ENCODE measurements at regions not wholly inside any gene's neighbourhood (a gene's known extent, or its start where the extent isn't known, plus 50 kb on each side); places are given as distances from the start of the nearest gene placed in this dataset.

DNA sequence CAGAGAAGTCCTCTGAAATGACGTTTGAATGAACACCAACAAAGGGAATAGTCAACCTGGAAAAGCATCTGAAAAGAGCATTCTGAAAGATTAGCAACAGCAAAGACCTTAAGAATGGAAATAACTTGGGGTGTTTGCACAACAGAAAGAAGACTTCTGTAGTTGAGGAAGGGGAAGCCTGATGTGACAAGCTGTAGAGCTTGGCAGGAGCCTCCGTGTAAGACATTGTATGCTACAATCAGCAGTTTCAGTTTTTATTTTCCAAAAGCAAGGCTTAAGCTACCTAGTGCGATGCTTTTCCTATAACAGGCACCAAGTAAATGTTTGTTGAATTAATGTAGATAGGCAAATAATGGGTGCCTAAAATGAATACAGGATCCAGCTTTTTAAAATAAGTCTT is 484.0 kb downstream of the SPRY1 start:
- no peak overlapping the region for H3K4me3 ChIP-seq (ENCODE audit: low read length in 3 of 3)
- H3K4me1 ChIP-seq (ENCODE audit: control insufficient read depth in 3 of 3, insufficient read depth in 3 of 3, low read length in 3 of 3): no peaks in the 10 kb centered on the region
- H3K9me3 ChIP-seq (ENCODE audit: control insufficient read depth in 3 of 3, low read length in 3 of 3): no peaks in the 10 kb centered on the region
- H3K27ac ChIP-seq (ENCODE audit: low read depth, low read length): no peak overlapping the region
- no peaks in the 10 kb centered on the region for H3K27me3 ChIP-seq (ENCODE audit: control insufficient read depth in 3 of 3, insufficient read depth in 3 of 3, low read length in 3 of 3)
- no peaks in the 10 kb centered on the region for H3K36me3 ChIP-seq (ENCODE audit: control insufficient read depth in 3 of 3, insufficient read depth in 3 of 3, low read length in 3 of 3)
- H3K9ac ChIP-seq (ENCODE audit: low read depth in 1 of 3, low read length in 3 of 3): no peak overlapping the region

DNA sequence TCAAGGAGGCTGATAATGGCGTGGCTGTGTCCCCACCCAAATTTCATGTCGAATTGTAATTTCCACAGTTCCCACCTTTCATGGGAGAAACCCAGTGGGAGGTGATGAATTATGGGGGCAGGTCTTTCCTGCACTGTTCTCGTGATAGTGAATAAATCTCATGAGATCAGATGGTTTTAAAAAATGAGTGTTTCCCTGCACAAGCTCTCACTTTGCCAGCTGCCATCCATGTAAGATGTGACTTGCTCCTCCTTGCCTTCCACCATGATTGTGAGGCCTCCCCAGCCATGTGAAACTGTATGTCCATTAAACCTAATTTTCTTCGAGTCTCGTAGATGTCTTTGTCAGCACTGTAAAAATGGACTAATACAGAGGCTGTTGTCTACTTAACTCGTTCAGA is 488.3 kb downstream of the SPRY1 start:
- no peaks in the 10 kb centered on the region for H3K36me3 ChIP-seq (ENCODE audit: control insufficient read depth in 3 of 3, insufficient read depth in 3 of 3, low read length in 3 of 3)
- no peaks in the 10 kb centered on the region for H3K27me3 ChIP-seq (ENCODE audit: control insufficient read depth in 3 of 3, insufficient read depth in 3 of 3, low read length in 3 of 3)
- no peak overlapping the region for H3K27ac ChIP-seq (ENCODE audit: low read depth, low read length)
- no peak overlapping the region for H3K9ac ChIP-seq (ENCODE audit: low read depth in 1 of 3, low read length in 3 of 3)
- H3K4me1 ChIP-seq (ENCODE audit: control insufficient read depth in 3 of 3, insufficient read depth in 3 of 3, low read length in 3 of 3): no peaks in the 10 kb centered on the region
- no peaks in the 10 kb centered on the region for H3K9me3 ChIP-seq (ENCODE audit: control insufficient read depth in 3 of 3, low read length in 3 of 3)
- H3K4me3 ChIP-seq (ENCODE audit: low read length in 3 of 3): no peak overlapping the region

DNA sequence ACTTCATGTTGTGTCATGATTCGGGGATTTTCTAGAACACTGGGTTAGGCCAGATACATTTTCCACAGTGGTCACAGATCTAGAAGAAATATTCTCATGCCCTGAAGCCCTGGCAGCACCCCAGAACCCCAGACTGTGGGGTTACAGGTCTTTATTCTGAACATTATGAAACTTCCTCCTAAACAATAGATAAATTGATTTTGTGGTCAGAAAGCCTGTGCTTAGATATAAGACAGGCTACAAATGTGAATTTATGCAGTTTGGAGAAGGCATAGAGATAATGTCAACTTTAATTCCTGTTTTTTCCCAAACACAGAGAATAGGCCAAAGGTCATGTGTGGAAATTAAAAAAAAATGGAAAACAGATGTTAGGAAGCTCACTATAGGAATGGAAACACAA is 492.9 kb downstream of the SPRY1 start:
- Histone ChIP-seq H3K27ac (ENCODE audit: low read depth, low read length) (no peak overlapping the region), H3K4me1 (ENCODE audit: control insufficient read depth in 3 of 3, insufficient read depth in 3 of 3, low read length in 3 of 3) (peaks cover 3 to 9% (median 7%) of the 10 kb centered on the region in 3 donors), H3K36me3 (ENCODE audit: control insufficient read depth in 3 of 3, insufficient read depth in 3 of 3, low read length in 3 of 3) (no peaks in the 10 kb centered on the region), H3K9ac (ENCODE audit: low read depth in 1 of 3, low read length in 3 of 3) (no peak overlapping the region), H3K9me3 (ENCODE audit: control insufficient read depth in 3 of 3, low read length in 3 of 3) (no peaks in the 10 kb centered on the region), H3K27me3 (ENCODE audit: control insufficient read depth in 3 of 3, insufficient read depth in 3 of 3, low read length in 3 of 3) (no peaks in the 10 kb centered on the region), H3K4me3 (ENCODE audit: low read length in 3 of 3) (no peak overlapping the region)

DNA sequence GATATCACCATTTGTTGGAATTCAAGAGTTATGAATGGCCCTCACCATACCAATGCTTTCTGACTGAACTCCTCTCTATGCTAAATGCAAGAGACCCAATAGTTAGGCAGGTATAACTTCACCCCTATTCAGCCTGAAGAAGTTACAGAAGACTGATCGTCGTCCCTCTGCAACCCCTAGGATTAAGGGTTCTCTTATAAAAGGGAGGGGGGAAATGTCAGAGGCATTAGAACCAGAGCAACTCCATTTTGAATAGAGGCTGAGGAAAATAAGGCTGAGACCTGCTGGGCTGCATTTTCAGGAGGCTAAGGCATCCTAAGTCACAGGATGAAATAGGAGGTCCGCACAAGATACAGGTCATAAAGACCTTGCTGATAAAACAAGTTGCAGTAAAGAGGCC is 494.3 kb downstream of the SPRY1 start:
- Histone ChIP-seq H3K36me3 (ENCODE audit: control insufficient read depth in 3 of 3, insufficient read depth in 3 of 3, low read length in 3 of 3) (no peaks in the 10 kb centered on the region), H3K9ac (ENCODE audit: low read depth in 1 of 3, low read length in 3 of 3) (no peak overlapping the region), H3K27ac (ENCODE audit: low read depth, low read length) (no peak overlapping the region), H3K4me3 (ENCODE audit: low read length in 3 of 3) (no peak overlapping the region), H3K9me3 (ENCODE audit: control insufficient read depth in 3 of 3, low read length in 3 of 3) (no peaks in the 10 kb centered on the region), H3K4me1 (ENCODE audit: control insufficient read depth in 3 of 3, insufficient read depth in 3 of 3, low read length in 3 of 3) (peaks cover 3 to 9% (median 7%) of the 10 kb centered on the region in 3 donors), H3K27me3 (ENCODE audit: control insufficient read depth in 3 of 3, insufficient read depth in 3 of 3, low read length in 3 of 3) (no peaks in the 10 kb centered on the region)

DNA sequence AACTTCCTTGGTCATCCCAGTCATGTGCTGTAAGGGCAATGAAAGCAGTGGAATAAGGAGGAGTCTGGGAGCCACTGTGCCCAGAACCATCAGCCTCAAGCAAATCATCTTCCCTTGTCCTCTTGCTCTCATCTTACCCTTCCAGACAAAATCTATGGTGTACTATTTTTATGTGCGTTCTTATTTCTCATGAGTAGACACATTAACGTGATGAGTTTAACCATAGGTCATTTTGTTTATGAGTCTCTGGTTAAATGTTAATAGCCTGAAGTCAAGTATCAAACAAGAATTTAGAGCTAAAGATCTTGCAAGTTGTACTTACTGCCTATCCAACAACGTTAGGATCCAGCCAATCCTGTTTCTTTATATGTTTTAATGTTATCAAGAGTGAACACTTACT is 495.3 kb downstream of the SPRY1 start:
- Histone ChIP-seq H3K9ac (ENCODE audit: low read depth in 1 of 3, low read length in 3 of 3) (no peak overlapping the region), H3K27me3 (ENCODE audit: control insufficient read depth in 3 of 3, insufficient read depth in 3 of 3, low read length in 3 of 3) (no peaks in the 10 kb centered on the region), H3K27ac (ENCODE audit: low read depth, low read length) (no peak overlapping the region), H3K4me3 (ENCODE audit: low read length in 3 of 3) (no peak overlapping the region), H3K9me3 (ENCODE audit: control insufficient read depth in 3 of 3, low read length in 3 of 3) (no peaks in the 10 kb centered on the region), H3K4me1 (ENCODE audit: control insufficient read depth in 3 of 3, insufficient read depth in 3 of 3, low read length in 3 of 3) (peaks cover 3 to 13% (median 9%) of the 10 kb centered on the region in 3 donors), H3K36me3 (ENCODE audit: control insufficient read depth in 3 of 3, insufficient read depth in 3 of 3, low read length in 3 of 3) (no peaks in the 10 kb centered on the region)

DNA sequence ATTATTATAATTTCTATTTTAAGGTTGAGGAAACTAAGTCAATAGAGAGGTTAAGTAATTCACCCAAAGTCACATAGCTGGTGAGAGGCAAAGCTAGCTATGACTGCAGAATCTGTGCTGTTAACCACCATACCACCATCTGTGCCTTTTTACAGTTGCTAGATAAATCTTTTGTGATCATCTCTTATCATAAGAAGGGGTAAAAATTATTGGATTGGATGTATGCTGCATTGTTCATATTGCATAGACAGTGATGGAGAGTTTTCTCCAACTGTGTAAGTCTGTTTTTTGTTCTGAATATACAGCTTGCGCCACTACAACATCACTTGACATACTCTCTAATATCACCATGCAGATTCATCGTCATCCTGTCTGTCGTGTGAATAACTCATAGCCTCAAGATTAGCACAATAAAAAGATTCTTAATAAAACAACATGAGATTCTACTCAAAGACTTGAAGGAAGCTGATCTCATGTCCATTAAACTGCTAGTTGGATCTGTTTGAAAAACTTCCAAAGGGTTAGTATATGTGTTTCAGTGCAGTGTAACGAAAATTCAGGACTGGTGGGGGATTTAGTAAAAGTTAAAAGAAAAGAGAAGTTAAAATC is 495.9 kb downstream of the SPRY1 start:
- Histone ChIP-seq H3K27me3 (ENCODE audit: control insufficient read depth in 3 of 3, insufficient read depth in 3 of 3, low read length in 3 of 3) (no peaks in the 10 kb centered on the region), H3K4me3 (ENCODE audit: low read length in 3 of 3) (no peak overlapping the region), H3K4me1 (ENCODE audit: control insufficient read depth in 3 of 3, insufficient read depth in 3 of 3, low read length in 3 of 3) (peaks cover 3 to 14% (median 9%) of the 10 kb centered on the region in 3 donors), H3K9ac (ENCODE audit: low read depth in 1 of 3, low read length in 3 of 3) (no peak overlapping the region), H3K9me3 (ENCODE audit: control insufficient read depth in 3 of 3, low read length in 3 of 3) (no peaks in the 10 kb centered on the region), H3K36me3 (ENCODE audit: control insufficient read depth in 3 of 3, insufficient read depth in 3 of 3, low read length in 3 of 3) (no peaks in the 10 kb centered on the region), H3K27ac (ENCODE audit: low read depth, low read length) (no peak overlapping the region)

DNA sequence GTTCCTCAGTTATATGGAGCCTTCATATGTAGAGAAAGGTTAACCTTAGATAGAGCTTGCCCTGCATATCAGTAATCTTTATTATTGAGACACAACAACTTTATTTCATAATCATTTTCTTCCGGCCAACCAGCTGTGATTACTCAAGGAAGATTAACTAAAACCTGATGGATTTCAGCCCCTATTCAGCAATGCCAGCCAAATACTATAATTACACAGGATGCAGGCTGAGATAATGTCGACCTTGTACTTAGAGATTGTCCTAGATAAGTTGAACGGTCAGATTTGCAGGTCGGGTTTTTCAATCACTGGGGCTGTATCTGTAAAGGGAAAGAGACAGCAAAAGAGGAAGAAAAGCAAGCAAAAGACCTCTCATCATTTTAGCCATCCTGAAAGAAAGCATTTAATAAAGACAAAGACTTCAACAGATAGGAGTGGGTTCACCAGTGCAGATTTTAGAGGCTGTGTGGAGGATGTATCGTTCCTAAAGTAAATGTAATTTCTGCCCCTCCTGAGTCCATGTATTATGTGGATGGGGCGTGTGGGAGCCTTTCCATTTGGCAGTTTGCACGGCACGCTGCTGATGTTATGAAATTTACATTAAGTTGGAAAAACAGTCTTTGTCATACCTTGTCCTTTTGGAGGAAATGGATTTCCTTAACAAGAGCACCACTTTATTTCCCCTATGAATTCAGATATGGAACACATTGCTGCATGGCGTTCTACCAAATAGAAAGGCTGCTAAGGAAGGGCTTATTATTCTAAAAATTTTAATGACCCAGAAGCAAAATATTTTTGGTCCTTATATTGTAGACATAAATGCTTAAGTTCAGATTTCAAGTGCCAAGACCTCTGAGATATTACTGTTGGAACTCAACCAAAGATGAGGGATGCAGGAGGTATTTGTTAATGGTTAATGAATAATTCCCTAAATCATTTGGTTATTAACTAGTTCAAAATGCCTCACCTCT is 496.7 kb downstream of the SPRY1 start:
- peak overlapping the region; percentile 1 for H3K27ac ChIP-seq (ENCODE audit: low read depth, low read length)
- peaks cover 3 to 14% (median 9%) of the 10 kb centered on the region in 3 donors for H3K4me1 ChIP-seq (ENCODE audit: control insufficient read depth in 3 of 3, insufficient read depth in 3 of 3, low read length in 3 of 3)
- H3K9me3 ChIP-seq (ENCODE audit: control insufficient read depth in 3 of 3, low read length in 3 of 3): no peaks in the 10 kb centered on the region
- H3K4me3 ChIP-seq (ENCODE audit: low read length in 3 of 3): no peak overlapping the region
- H3K36me3 ChIP-seq (ENCODE audit: control insufficient read depth in 3 of 3, insufficient read depth in 3 of 3, low read length in 3 of 3): no peaks in the 10 kb centered on the region
- no peaks in the 10 kb centered on the region for H3K27me3 ChIP-seq (ENCODE audit: control insufficient read depth in 3 of 3, insufficient read depth in 3 of 3, low read length in 3 of 3)
- H3K9ac ChIP-seq (ENCODE audit: low read depth in 1 of 3, low read length in 3 of 3): peak overlapping the region in 1 of 3 donors; percentile 3

DNA sequence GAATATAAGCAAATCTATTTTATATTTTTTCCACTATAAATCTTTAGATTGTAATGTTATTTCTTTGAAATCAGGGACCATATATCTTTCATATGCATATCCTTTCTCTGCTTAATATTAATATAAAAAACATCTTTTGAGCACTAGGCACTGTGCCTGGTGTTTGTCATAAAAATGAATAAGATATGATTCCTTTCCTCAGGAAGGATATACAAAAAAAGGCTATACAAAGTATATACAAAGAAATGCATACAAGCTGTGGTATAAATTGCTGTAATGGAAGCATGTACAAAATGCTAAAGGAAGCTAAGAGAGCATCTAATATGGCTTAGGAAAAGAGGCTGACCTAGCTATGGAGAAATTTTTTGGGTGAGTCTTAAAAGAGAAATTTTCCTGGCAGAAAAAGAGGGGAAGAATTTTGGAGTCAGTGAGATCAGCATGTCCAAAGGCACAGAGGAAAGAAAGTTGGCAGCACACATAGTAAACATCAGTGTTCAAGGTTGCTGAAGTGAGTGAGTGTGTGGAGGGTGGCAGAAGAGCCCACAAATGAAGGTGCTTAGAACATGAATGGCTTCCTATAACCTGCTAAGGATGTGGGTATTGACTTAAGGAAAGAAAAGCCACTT is 500.0 kb downstream of the SPRY1 start:
- H3K36me3 ChIP-seq (ENCODE audit: control insufficient read depth in 3 of 3, insufficient read depth in 3 of 3, low read length in 3 of 3): no peaks in the 10 kb centered on the region
- H3K9me3 ChIP-seq (ENCODE audit: control insufficient read depth in 3 of 3, low read length in 3 of 3): no peaks in the 10 kb centered on the region
- H3K4me1 ChIP-seq (ENCODE audit: control insufficient read depth in 3 of 3, insufficient read depth in 3 of 3, low read length in 3 of 3): peaks cover 3 to 18% (median 9%) of the 10 kb centered on the region in 3 donors
- no peaks in the 10 kb centered on the region for H3K27me3 ChIP-seq (ENCODE audit: control insufficient read depth in 3 of 3, insufficient read depth in 3 of 3, low read length in 3 of 3)
- peak overlapping the region; percentile 1 for H3K27ac ChIP-seq (ENCODE audit: low read depth, low read length)
- H3K9ac ChIP-seq (ENCODE audit: low read depth in 1 of 3, low read length in 3 of 3): peak overlapping the region in 1 of 3 donors; percentile 35
- H3K4me3 ChIP-seq (ENCODE audit: low read length in 3 of 3): peak overlapping the region in 1 of 3 donors; percentile 38

DNA sequence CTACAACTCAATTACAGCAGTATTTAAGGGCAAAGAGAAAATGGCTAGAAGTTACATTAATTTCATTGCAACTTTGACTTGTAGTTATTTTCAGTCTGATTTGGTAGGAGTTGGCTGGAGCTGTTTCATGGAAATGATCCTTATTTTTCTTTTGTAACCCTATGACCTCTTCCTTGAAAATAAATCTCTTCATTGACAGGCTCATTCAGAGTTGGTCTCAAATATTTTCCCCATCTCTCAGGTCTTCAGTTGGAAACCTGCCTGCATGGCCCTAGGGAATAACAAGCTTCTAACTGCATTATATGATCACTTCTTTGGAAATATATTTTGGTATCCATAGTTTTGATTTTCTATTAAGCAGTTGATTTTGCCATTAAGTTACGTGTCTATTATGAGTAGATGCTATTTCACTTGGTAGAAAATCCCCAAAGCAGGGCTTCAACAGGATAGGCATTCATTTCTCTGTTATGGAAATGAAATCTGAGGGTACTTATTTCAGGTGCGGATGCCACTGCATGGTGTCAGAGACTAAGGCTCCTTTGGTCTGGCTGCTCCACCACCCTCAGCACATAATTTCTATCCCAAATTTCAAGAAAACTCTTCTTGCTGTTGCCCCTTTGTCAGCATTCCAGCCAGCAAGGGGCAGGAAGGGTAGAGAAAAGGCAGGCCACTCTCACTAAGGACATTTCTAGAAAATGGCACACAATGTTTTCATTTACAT is 502.5 kb downstream of the SPRY1 start:
- H3K9me3 ChIP-seq (ENCODE audit: control insufficient read depth in 3 of 3, low read length in 3 of 3): no peaks in the 10 kb centered on the region
- peaks cover 0 to 8% (median 2%) of the 10 kb centered on the region in 3 donors for H3K4me1 ChIP-seq (ENCODE audit: control insufficient read depth in 3 of 3, insufficient read depth in 3 of 3, low read length in 3 of 3)
- no peak overlapping the region for H3K27ac ChIP-seq (ENCODE audit: low read depth, low read length)
- H3K27me3 ChIP-seq (ENCODE audit: control insufficient read depth in 3 of 3, insufficient read depth in 3 of 3, low read length in 3 of 3): no peaks in the 10 kb centered on the region
- H3K36me3 ChIP-seq (ENCODE audit: control insufficient read depth in 3 of 3, insufficient read depth in 3 of 3, low read length in 3 of 3): no peaks in the 10 kb centered on the region
- no peak overlapping the region for H3K9ac ChIP-seq (ENCODE audit: low read depth in 1 of 3, low read length in 3 of 3)
- no peak overlapping the region for H3K4me3 ChIP-seq (ENCODE audit: low read length in 3 of 3)

All from skeletal muscle tissue (tissue), 3 donors.